T-helper 2 cell (primary cell): ENCODE measurements at regions not wholly inside any gene's neighbourhood (a gene's known extent, or its start where the extent isn't known, plus 50 kb on each side); places are given as distances from the start of the nearest gene placed in this dataset.

ENCODE experiments used
- DNase-seq, 5 experiments: peaks; one replicate each; pipeline versions ENCODE4 v3.0.0 to v3.0.0-alpha.2; 2012 to 2022

- no peak for DNase-seq
Measured at GRCh38 chr6:108751851-108752732, 96.1 kb upstream of the ARMC2 start.

DNA sequence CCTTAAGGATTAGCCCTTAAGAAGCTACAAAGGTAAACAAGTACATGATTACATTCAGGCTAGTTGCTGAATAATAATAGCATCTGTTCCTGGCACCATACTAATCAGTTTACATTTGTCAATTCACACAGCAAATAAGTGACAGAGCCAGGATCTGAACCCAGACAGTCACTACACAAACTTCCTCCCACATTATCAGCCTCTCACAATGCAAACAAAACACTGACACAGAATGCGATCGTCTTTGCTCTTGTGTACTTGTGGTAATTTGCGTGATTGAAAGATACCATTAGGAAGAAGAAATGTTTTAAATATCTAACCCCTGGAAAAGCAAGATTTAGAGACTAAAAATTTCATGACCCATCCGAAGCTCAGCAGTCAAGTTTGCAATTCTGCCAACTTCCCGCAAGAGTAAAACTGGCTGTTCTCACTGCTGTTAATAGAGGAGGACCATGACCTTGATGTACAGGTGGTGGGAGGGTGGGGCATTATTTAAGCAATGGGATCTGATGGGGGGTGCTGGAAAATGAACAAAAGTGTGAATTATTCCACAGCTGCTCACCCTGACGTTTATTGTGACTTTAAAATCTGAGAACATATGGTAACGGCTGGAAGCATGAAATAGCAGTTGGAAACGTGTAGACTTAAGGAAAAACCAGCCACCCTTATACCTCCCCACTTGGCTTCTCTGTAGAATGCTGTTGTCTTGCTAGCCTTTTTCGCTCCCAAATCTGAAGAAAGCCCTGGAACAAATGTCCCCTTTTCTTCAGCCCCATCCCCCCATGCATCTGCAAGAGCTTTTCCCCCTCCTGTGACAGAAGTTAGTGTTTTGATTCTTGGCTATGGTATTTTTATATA is 95.3 kb upstream of the ARMC2 start:
- no peak for DNase-seq

DNA sequence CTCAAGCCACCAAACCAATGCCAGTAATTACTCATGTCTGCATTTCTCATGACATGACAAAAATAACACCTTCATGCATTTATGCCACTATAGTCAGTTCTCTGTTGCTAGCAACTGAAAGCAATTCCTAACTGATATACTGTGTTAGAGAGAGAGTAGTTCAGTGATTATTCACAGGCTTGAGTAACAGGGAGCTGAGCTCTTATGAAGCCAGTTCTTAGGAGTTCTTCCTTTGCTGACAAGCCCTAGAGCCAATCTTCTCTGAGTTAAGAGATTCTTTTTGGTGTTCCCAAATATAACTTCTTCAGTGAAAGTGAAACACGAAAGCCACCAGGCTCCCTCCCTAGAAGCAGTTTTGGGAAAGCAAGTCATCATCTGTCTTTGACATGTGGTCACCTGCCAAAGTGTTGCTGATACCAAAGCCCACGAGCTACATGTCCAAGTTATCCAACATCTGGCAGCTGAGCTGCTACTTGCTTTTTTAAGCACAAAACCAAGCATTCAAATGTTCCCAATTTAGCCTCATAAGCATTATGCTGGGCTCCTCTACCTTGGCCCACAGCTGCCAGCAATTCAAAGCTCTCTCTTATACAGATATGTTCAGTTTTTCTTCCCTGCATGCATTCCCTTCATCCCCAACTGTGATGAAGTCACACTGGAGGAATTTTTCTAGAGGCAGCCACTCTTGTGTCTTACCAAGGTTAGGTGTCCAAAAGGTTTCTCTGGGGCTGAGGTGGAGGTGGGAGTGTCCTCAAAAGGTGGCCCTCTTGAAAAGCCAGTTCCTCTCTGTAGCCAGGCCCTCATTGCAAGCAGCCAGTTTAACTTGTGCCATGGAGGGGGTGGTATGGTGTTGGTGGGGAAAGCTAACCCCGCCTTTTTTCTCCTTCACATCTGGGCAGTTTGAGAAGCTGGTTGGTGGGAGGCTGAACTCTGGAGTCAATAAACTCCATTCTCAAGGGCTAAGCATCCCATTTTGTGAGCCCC is 92.7 kb upstream of the ARMC2 start:
- DNase-seq, result no peak

- no peak for DNase-seq
Measured at GRCh38 chr6:108757357-108757756, 90.9 kb upstream of the ARMC2 start.

- no peak for DNase-seq
Measured at GRCh38 chr6:108758884-108759283, 89.3 kb upstream of the ARMC2 start.

- no peak for DNase-seq
Measured at GRCh38 chr6:108760126-108761050, 87.8 kb upstream of the ARMC2 start.

DNA sequence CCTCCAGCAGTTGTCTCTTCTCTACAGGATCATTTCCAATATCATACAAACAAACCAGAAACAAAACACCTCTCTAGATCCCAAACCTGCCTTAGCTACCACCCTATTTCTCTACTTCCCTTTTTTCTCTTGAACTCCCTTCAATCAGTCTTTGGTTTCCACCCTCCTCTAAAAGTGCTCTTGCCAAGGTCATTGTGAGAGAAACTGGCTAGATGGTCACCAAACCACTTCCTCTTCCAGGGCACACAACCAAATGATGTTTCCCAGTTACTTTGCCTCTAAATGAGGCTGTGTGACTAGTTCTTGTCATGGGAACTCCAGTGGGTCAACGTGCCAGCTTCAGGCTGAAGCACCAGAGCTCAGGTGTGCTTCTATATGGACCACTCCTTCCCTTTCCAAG is 85.8 kb upstream of the ARMC2 start:
- no peak for DNase-seq

DNA sequence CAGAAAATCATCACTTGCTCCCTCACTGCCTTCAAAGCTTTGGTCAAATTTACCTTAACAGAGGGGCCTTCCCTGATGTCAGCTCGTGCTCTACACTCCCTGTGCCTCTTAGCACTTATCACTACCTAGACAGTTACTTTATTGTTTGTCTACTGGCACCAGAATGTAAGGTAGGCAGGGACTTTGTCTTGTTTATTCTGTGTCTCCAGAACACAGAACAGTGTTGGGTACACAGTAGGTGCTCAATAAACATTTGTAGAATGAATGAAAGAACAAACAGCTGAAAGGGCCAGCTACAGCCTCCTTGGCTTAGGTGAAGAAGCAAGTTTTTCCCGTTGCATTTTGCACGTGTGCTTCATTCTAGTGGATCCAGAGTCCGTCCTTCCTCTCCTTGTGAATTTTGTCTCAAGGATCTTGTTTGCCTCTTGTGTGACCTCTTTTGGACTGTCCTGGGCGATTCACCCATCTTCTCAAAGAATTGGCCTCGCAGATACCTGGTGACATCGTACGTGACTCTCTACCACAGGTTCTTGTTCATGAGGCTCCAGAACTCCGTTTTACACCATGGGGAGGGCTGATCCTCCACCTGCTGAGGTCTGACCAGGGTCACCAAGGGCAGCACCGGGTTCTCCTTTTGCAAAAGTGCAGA is 84.2 kb upstream of the ARMC2 start:
- DNase-seq, result no peak

GRCh38 chr6:108764580-108764950 is 83.7 kb upstream of the ARMC2 start:
- no peak for DNase-seq

- DNase-seq, result no peak
Measured at GRCh38 chr6:108765495-108765894, 82.7 kb upstream of the ARMC2 start.

DNA sequence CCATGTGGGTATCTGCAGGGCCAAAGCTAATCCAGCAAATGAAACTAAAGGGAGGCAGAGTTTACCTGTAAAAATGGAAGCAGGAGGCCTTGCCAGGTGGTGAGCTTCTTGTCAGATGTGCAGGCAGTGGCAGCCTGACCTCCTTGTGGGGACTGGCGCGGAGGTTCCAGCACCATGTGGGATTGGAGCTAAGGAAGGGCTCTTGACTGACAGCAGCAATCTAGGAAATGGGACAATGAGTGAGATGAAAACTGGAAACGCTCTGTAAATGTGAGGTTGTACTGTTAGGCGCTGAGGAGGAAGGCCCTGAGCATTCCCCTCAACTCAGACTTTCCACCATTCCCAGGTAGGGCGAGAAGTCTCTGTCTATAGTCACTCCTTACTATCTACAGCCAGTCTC is 81.8 kb upstream of the ARMC2 start:
- no peak for DNase-seq

DNA sequence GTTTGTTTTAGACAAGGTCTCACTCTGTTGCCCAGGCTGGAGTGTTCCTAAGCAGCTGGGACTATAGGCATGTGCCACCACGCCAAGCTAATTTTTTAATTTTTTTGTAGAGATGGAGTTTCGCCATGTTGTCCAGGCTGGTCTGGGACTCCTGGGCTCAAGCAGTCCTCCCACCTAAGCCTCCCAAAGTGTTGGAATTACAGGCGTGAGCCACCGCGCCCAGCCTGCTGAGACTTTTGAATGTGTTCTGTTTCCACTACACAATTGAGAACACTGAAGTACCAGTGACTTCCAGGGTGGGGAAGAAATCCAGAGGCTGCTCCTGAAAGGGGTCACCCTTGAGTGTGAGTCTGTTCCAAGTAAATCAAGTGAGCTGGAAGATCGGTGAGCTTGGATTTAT is 81.3 kb upstream of the ARMC2 start:
- DNase-seq, result no peak

DNA sequence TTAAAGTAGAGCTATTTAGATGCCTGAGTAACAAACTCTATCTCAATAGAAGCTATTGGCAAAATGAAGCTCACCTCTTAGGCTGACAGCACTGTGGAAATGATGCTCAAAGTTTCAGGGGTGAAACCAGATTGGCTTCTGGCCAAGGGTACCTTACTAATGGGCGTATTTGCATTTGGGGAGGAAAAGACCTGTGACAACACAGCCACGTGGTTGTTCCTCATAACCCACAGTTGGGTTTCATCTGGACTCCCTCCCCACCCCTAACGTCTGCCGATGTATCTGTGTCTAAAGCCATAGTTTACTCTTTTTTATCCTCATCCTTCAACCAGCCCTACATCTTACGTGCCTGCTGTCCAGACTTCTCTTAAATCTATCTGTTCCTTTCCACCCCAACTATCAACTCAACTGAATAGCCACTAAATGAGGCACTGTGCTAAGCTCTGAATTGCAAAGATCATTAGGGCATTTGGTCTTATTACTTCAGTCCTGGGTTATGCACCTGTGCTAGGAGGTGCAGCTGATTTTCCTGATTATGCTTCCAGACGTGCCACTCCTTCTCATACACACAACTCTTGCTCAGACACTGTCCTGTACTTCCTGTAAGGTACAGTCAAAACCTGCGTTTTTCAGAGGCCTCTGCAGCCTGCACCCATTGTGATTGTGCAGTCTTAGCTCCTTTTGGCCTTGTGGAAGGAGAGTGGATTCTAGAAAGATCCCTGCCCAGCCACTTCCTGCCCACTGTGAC is 80.6 kb upstream of the ARMC2 start:
- no peak for DNase-seq

DNA sequence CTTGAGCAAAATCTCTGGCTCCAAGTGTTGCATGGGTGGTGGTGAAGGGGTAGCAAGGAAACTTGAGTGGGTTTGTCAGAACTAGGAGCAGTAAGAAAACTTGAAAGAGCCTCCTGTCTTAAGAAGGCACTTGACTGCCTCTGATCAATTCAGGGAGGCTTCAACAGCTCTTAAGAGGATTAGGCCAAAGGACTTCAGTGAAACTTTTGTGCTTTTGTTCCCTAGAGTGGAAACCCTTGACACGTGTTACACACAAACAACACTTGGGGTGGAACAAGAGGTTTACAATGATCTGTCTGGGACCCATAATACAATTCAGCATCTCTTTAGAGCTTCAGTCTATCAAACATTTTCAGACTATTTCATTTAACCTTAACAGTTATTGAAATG is 80.1 kb upstream of the ARMC2 start:
- no peak for DNase-seq

DNA sequence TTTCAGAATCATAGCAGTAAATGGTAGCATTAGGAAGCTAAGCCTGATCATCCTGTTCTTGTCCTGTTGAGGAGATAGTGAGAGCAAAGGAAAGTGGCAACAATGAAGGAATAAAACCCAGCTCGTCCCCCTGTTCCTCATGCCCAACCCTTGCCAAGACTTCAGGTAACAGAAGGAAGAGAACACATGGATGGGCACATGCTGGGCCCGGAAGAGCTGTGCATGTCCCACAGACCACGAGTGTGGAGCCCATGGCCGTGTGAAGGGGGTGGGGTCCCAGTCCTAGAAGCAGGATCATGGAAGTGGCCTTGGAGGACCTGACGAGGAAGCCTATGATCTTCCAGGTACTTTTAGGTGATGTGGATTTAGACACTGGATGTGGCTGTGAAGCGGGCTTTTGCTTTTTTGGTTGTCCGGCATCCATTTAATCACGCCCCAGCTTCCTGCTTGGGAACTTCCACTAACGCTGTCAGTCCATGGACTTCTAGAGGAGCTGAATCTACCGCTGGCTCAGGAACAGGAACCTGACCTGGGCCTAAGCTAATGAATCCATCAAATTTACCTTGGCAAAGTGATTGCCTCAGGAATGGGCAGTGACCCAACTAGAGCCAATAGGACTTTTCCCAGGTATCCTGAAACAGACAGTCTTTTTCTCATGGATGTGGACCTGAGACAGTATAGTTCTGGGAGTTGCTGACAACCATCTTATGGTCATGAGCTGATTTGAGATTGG is 79.3 kb upstream of the ARMC2 start:
- no peak for DNase-seq

DNA sequence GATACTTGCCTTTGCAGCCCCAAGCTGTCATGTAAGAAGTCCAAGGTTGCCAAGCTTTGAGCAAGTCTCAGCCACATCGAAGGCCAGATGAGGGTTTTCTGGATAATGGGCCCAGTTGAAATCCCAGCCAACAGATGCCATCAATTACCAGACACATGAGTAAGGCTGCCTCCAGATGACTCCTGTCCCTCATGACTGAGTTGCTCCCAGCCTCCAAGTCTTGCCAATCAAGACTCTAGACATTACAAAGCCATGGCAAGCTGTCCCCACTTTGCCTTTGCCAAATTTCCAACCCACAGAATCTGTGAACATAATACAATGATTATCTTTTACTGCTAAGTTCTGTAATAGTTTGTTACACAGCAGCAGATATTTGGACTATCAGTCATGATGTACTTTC is 76.8 kb upstream of the ARMC2 start:
- DNase-seq, result no peak

DNA sequence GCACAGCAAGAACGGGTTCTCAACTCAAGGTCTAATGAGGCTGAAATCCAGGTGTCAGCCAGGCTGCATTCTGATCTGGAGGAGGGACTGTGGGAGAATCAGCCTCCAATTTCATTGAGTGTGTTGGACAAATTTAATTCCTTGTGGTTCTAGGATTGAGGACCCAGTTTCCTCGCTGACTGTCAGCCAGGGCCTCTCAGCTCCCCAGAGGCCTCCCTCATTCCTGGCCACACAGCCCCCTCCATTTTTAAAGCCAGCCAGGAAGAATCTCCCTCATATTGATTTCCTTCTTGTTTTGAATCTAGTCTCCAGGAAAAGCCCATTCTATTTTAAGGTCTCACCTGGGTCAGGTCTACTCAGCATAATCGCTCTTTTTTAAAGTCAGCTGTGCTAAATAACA is 73.7 kb upstream of the ARMC2 start:
- DNase-seq, result no peak

DNA sequence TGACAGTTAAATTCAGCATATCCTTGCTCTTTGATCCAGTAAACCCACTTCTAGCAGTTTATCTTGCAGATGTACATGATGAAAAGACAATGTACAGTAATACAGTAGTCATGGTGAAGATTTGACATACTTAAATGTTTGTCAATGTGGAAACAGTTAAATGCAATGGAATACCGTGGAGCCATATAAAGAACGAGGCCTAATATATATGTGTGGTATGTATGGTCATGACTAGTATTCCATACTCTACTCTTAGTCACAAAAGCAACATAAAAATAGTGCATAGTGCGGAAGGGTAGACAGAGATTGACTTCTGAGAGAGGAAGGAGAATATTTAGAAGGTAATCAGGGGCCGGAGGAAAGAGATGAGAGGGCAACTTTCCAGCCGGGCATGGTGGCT is 70.7 kb upstream of the ARMC2 start:
- DNase-seq, result no peak

DNA sequence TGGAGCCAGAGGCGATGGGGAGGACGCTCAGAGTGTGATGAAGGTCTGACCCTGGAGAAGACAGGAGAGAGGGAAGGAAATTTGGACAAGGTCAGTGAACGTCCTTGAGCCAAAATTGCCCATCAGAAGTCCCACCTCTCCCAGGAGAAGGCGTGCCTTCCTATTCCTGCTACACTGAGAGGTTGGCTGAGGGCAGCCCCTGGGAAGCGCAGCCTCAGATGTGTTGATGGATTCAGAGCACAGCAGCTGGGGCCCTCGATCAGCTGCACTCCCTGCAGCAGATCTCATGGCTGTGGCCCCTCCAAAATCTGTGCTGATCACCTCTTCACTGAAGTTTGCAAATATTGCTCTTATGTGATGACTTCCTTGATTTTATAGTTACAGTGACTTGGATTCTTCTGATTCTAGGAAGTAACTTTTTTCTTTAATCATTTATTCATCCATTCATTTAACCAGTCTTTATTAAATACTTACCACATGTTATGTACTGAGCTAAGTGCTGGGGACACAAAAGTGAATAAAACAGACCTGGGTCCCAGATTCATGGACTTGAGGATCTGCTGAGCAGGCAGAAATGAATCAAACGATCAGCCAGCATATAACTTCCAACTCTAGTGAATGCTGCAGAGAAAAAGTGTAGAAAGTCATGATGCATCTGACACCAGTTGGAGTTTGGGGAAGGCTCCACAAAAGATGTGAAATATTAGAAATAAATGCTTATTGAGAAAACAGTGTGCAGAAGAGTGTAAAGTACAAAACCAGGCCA is 69.6 kb upstream of the ARMC2 start:
- no peak for DNase-seq
